ENCODE measurements at regions not wholly inside any gene's neighbourhood (a gene's known extent, or its start where the extent isn't known, plus 50 kb on each side); places are given as distances from the start of the nearest gene placed in this dataset.
A peak's percentile ranks its signal among the peaks of the same experiment; 100 is the strongest.

GRCh38 chr2:220437938-220438337, 810.5 kb downstream of the SLC4A3 start:
- no peak for DNase-seq (ENCODE audit: low spot score)

GRCh38 chr2:220440731-220441130, 813.3 kb downstream of the SLC4A3 start:
- no peak for DNase-seq (ENCODE audit: low spot score)

GRCh38 chr2:220441404-220441803, 814.0 kb downstream of the SLC4A3 start:
- DNase-seq (ENCODE audit: low spot score): no peak

DNA sequence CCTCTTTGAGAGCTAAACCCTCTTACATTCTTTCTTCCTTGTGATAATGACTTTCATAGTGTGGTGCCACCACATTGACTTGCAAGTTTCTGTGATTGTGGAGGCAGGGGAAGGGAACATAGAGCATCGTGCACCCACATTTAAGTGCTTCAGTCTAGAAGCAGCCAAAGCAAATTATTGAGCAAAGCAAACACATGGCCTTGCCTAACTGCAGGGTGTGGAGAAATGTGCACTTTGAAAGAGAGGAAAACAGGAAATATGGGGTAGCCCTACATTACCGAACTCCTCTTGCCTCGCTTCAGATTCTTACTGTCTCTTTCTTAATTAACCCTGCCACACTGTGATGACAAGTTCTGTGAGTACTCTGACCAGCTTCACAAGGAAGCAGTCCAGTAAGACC, 814.6 kb downstream of the SLC4A3 start:
- DNase-seq (ENCODE audit: low spot score): no peak

- peak; percentile 4 for DNase-seq (ENCODE audit: low spot score)
Observed at GRCh38 chr2:220445429-220446105, 818.1 kb downstream of the SLC4A3 start.

- DNase-seq (ENCODE audit: low spot score): no peak
Observed at GRCh38 chr2:220446106-220446712, 818.8 kb downstream of the SLC4A3 start.

DNA sequence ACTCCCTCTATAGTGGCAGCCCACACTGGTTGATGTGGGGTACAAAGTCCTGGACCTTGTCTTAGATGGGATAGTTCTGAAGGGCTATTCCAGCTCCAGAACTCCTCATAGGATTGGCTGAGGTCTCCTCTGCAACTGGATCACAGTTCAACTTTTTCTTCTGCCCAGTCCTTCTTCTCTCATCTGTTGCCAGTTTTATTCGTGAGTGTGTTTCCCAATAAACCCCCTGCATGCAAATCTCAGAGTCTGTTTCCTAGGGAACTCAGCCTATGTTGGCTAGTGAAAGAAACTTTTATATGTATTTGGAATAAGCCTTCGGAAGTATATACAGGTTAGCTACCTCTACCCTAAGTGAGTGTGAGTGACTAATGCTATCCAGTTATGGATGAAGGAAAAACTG, 823.4 kb downstream of the SLC4A3 start:
- DNase-seq (ENCODE audit: low spot score): no peak

- DNase-seq (ENCODE audit: low spot score): no peak
Observed at GRCh38 chr2:220451438-220451837, 824.0 kb downstream of the SLC4A3 start.

GRCh38 chr2:220452561-220452960, 825.1 kb downstream of the SLC4A3 start:
- no peak for DNase-seq (ENCODE audit: low spot score)

- no peak for DNase-seq (ENCODE audit: low spot score)
Observed at GRCh38 chr2:220455351-220455990, 828.0 kb downstream of the SLC4A3 start.

- DNase-seq (ENCODE audit: low spot score): no peak
Observed at GRCh38 chr2:220458051-220458450, 830.6 kb downstream of the SLC4A3 start.

DNA sequence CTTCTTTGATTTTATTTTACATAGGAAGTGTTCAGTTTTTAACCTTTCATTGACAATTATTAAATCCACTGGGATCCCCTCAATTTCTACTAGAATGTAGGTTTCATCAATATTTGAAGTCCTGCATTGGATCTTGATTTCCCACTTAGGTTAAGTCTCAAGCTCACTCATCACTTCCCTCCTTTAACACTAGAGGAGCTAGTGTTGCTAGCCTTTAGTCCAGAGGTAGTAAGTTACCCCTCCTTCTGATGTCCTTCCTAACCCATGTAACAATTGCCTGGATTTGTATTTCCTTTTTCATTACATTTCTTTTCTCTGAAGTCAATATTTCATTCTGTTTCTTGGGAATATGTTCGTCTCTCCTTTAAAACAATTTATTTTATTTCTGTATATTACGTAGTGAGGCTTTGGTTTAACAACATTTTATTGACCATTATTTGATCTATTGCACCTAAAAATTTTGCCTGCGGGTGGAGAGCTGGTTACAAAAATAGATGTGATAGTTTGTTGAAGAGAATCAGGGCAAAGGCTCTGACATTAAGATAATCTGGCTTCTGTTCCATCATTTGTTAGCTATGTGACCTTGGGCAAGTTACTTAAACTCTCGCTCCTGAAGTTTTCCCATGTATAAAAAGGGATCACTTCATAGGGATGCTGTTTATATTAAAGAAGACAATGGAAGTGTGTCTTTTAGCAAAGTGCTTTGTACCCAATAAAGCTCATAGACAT, 833.0 kb downstream of the SLC4A3 start:
- DNase-seq (ENCODE audit: low spot score): no peak

- DNase-seq (ENCODE audit: low spot score): no peak
Observed at GRCh38 chr2:220463876-220464275, 836.4 kb downstream of the SLC4A3 start.

GRCh38 chr2:220465700-220466099, 838.3 kb downstream of the SLC4A3 start:
- no peak for DNase-seq (ENCODE audit: low spot score)

GRCh38 chr2:220466251-220466691, 838.8 kb downstream of the SLC4A3 start:
- no peak for DNase-seq (ENCODE audit: low spot score)

DNA sequence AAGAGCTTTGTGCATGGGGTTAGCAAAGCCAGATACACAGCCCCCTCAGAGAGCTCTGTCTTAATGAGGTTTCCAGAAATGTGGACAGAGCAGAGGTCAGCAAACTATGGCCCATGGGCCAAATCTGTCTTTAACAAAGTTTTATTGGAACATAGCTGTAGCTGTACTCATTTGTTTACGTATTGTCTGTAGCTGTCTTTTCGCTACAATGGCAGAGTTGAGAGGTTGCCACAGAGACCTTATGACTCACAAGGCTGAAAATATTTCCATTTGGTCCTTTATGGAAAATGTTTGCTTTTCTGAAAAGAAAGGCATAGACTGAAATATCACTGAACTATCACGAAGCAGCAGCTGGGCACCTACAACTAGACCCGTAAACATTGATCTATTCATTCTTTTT, 841.8 kb downstream of the SLC4A3 start:
- DNase-seq (ENCODE audit: low spot score): no peak

DNA sequence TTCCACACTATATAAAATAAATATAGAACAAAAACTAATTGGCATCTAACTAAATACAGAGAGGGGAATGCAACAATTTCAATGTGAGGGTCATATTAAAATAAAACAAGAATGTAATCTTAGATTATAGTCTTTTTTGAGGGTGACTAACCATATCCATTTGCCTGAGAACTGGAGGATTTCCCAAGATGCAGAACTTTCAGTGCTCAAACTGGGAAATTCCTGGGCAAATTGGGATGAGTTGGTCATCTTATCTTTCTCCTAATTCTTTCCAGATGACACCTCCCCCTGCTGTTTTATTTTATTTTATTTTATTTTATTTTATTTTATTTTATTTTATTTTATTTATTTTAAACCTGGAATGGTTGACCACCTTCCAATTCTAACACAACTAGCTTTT, 846.2 kb downstream of the SLC4A3 start:
- no peak for DNase-seq (ENCODE audit: low spot score)

- DNase-seq (ENCODE audit: low spot score): no peak
Observed at GRCh38 chr2:220476877-220477276, 849.4 kb downstream of the SLC4A3 start.

- no peak for DNase-seq (ENCODE audit: low spot score)
Observed at GRCh38 chr2:220478305-220479058, 851.1 kb downstream of the SLC4A3 start.

DNA sequence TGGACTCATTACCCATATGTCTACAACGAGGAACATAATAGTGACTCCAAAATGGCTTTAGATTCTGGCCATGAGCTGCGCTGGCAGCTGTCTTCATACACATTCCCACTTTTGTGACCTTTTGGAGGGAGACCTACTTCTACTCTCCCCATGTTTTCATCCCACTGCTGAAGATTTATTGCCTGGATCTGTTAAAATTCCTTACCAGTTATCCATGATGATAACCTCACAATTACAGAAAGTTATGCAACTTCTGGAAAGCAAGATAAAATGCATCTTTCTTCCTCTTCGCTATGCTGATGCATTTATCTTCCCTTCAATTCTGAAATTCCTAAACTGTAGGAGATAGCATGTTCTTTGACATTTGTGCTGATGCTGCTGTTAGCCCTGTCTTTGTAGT, 855.3 kb downstream of the SLC4A3 start:
- no peak for DNase-seq (ENCODE audit: low spot score)

GRCh38 chr2:220489121-220489520, 861.7 kb downstream of the SLC4A3 start:
- no peak for DNase-seq (ENCODE audit: low spot score)

DNA sequence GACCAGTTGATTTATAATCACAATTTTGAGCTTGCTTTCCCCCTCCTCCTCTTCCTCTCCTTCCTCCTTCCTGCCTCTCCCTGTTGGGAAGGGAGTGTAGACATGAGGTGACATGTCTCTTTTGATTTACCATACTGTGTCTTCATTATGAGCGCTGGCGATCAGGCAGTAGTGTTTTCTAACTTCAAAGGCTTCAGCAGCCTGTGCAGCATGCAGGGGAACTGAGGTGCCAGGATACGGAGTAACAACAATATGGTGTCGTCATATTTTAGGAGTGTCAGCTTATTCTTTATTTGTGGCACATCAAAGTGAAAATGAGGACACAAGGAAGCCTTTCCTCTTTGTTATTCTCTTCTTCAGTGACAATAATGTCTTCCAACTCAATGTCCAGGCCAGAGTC, 864.2 kb downstream of the SLC4A3 start:
- no peak for DNase-seq (ENCODE audit: low spot score)

Measured in kidney tubule cell (primary cell).